HFF-Myc (cell line): ENCODE measurements at regions not wholly inside any gene's neighbourhood (a gene's known extent, or its start where the extent isn't known, plus 50 kb on each side); places are given as distances from the start of the nearest gene placed in this dataset.

Experiments used
- DNase-seq: peaks from one replicate; pipeline ENCODE4 v3.0.0-alpha.2; 2011; ENCODE audit warnings: low read depth; ENCODE audit errors: extremely low read depth
- H3K4me3 ChIP-seq: replicated peaks from 2 replicates; pipeline ENCODE4 v1.5.1; 2011; ENCODE audit warnings: low read depth, mild to moderate bottlenecking, control low read depth, low read length
- CTCF ChIP-seq: IDR thresholded peaks from 2 replicates; pipeline ENCODE4 v1.5.1; 2012; ENCODE audit warnings: mild to moderate bottlenecking, low read depth, low read length, control low read depth; ENCODE audit errors: missing control alignments

DNA sequence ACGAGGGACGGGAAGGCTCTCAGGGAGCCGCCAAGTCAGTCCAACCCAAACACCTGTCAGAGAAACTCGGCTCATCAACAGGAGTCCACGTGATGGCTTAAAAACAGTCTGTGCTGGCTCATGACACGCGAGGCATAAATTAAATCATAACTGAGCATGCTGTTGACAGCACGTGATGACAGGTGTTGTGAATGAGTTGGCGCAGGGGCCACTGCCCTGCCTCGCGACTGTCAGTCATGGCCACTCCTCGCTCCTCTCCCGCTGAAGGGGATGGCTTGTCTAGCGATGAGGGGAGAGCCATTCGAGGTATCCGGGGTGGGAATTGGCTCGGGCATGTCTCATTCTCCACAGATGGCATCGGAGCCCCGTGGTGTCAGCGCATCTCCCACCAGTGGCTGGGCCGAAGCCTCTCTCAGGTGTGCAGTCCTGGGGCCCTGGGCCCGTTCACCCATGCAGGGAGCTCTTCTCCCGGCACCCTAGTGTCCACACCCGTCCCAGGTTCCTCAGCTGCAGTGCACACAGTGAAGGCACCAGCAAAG, 313.3 kb downstream of the BMP7 start:
- no peak for TF ChIP-seq CTCF
- H3K4me3 ChIP-seq = no peak overlapping the region
- DNase-seq = no peak

DNA sequence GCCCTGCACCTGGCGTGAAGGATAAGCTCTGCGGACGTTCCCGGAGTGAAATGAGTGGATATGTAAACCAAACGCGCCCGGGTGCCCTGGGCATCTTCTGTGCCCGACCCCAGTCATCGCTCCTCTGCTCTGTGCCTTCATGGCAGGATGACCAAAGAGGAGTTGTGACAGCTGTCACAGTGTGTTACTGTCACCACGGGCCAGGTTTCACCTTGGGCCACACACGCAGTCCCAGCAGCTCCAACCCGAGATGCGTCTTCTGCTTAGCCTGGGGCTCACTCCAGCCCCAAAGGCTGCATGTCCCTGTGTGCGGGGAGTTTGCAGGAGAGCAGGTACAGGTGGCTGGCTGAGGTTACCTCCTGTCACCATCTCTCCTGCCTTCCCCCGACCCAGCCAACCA, 311.6 kb downstream of the BMP7 start:
- no peak for DNase-seq
- H3K4me3 ChIP-seq = no peak overlapping the region
- TF ChIP-seq CTCF = no peak

DNA sequence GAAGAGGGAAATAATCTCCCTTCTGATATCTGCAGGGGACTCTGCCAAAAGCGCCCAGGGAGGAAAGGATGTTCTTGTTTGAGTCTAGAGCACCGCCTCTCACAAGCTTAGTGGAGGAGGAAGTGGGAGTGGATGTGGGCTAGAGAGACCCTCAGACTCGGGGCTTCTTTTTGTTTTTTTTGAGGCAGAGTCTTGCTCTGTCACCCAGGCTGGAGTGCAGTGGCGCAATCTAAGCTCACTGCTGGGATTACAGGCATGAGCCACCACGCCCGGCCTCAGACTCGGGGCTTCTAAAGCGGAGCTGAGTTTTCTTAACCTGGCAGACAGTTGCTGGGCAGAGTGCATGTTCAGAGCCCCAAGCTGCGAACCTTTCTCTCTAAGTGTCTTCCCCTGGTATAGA, 310.8 kb downstream of the BMP7 start:
- no peak for TF ChIP-seq CTCF
- H3K4me3 ChIP-seq = no peak overlapping the region
- no peak for DNase-seq

- no peak for DNase-seq
- no peak for TF ChIP-seq CTCF
- no peak overlapping the region for H3K4me3 ChIP-seq
Observed at GRCh38 chr20:56956534-56956933, 309.9 kb downstream of the BMP7 start.

GRCh38 chr20:56957737-56958553, 308.5 kb downstream of the BMP7 start:
- peak; percentile 9 for TF ChIP-seq CTCF
- no peak overlapping the region for H3K4me3 ChIP-seq
- DNase-seq = peak; percentile 63

GRCh38 chr20:56964901-56965300, 301.5 kb downstream of the BMP7 start:
- DNase-seq = no peak
- TF ChIP-seq CTCF = no peak
- H3K4me3 ChIP-seq = no peak overlapping the region

DNA sequence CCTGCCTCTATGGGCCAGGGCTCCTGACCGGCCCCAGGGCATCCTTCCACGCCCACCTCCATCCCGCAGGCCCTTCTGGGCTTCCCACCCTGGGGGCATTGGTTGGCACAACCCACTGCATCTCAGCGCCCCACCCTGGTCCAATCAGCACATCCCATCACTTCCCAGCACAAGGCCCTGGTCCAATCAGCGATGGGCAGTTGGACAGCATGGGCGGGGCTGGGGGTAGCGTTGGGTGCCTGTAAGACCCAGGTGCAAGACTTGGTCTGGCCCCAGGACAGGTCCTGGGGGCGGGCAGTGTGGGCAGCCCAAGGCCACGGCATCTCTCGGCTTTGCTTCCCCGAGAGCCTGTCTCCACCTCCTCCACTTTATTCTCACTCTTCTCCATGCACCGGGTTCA, 298.5 kb downstream of the BMP7 start:
- TF ChIP-seq CTCF = no peak
- no peak for DNase-seq
- H3K4me3 ChIP-seq = no peak overlapping the region
